GM13977 (cell line): ENCODE measurements at regions not wholly inside any gene's neighbourhood (a gene's known extent, or its start where the extent isn't known, plus 50 kb on each side); places are given as distances from the start of the nearest gene placed in this dataset.

ENCODE experiments used
- DNase-seq: peaks from one replicate; pipeline ENCODE4 v3.0.0; 2012; ENCODE audit warnings: low spot score
- CTCF ChIP-seq: IDR thresholded peaks from 2 replicates; pipeline ENCODE4 v1.5.1; 2012; ENCODE audit warnings: mild to moderate bottlenecking, control low read depth; ENCODE audit not compliant: insufficient read depth; ENCODE audit errors: extremely low read depth, missing control alignments
- in situ Hi-C: fragments of 300-500 bp; cut with MboI; formaldehyde crosslinking; loops from one replicate; pipeline ENCODE4 v1.12.0; 2022; ENCODE audit warnings: low sequenced_read_pairs, low pct_unique_long_range_greater_than_20kb, mixed read lengths, inconsistent platforms; ENCODE audit not compliant: unreplicated experiment

DNA sequence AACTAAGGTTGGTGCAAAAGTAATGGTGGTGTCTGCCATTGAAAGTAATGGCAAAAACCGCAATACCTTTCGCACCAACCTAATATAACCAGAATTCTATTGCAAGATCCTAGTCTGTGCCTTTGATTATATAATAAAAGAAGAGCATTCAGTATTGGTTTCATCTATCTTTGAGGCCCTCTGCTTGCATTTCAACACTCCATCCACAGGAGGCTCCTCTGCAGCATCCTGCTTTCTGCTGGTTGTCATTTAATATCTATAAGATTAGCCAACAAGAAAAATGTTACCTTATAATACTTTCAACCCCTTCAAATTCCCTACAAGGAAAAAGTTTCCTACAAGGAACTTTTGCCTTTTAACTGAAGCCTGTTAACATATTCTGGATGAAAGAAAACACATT, 139.2 kb downstream of the CDCA7 start:
- in situ Hi-C loops: no loop called here
- TF ChIP-seq CTCF: no peak
- DNase-seq: no peak

DNA sequence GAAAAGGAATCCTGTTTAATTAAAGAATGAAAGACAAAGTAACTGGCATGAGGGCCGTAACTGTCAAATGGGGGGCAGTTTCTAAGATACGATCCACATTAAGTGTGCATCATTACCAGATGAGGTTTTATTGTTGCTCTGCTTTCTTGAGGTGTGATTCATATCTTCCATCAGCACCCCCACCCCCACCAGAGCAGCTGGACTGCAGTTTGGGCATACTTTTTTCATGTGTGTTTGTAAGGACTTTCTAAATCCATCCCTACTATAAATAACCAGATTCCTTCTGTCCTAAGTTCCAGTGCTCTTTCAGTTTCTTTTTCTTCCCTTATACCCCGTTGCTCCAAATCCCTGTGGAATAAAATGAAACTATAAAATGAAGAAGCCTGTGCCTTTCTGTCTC, 142.1 kb downstream of the CDCA7 start:
- TF ChIP-seq CTCF: no peak
- no peak for DNase-seq
- in situ Hi-C loops: no loop called here

GRCh38 chr2:173500953-173501352, 146.3 kb downstream of the CDCA7 start:
- in situ Hi-C loops: no loop called here
- no peak for TF ChIP-seq CTCF
- no peak for DNase-seq

- in situ Hi-C loops: no loop called here
- TF ChIP-seq CTCF: no peak
- no peak for DNase-seq
Observed at GRCh38 chr2:173502296-173502695, 147.6 kb downstream of the CDCA7 start.

DNA sequence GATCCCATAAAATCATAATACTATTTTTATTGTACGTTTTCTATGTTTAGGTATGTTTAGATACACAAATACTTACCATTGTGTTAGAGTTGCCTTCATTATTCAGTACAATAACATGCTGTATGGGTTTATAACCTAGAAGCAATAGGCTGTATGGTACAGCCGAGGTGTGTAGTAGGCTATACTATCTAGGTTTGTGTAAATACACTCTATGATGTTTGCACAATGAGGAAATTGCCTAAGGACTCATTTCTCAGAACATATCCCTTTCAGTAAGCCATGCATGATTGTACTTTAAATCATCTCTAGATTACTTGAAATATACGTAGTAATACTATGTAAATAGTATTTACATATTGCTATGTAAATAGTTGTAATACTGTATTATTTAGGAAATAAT, 156.7 kb downstream of the CDCA7 start:
- TF ChIP-seq CTCF: no peak
- in situ Hi-C loops: no loop called here
- DNase-seq: no peak

DNA sequence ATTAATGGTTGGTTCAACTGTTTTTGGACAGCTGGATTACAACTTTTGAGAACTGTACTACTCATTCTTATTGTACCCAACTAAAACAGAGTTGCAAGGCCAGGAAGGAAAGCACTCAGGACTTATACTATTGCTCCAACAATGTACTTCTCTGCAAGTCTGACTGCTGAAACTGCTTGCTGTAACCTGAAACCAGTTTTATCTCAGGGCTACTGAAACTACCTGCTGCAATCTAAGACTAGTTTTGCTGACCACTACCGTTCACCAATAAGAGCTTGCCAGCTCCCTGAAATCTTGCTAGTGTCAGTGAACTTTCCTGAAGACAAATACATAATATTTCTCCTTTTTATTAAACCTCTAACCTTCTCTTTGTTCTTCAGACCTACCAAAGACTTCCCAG, 157.3 kb downstream of the CDCA7 start:
- DNase-seq: no peak
- TF ChIP-seq CTCF: no peak
- in situ Hi-C loops: no loop called here

DNA sequence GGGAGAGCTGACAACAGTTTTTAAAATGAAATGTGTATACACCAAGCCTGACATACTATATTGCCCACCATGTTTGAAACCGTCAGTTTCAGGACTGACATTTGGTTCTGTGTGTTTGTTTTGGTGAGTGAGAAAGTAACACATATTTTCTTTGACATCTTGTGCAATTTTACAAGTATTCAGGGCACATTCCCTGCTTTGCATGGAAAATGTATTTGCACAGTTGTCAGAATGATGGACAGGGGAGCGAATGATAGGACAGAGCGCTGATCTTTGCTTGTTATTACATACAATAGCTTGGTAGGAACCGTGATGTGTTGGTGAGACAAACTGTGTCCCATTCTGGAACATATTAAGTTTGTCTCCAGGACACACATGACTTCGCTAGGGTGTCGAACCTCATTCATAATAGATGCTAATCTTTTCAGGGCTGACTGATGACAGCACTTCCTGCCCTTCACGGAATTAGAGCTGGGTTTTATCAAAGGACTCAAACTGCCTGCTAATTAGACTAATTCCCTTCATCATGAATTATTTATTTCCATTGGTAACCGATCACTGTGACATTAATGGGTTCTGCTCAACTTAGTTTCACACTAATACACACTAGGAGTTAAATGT, 158.5 kb downstream of the CDCA7 start:
- no peak for DNase-seq
- in situ Hi-C loops: no loop called here
- TF ChIP-seq CTCF: no peak
